ENCODE measurements at regions not wholly inside any gene's neighbourhood (a gene's known extent, or its start where the extent isn't known, plus 50 kb on each side); places are given as distances from the start of the nearest gene placed in this dataset.
"Not testable (repeated sequence)": the region's sequence is repeated elsewhere in the genome, so short reads cannot be mapped to it uniquely, and the experiment has no call there.

- no peak for DNase-seq
These were observed 919.1 kb downstream of the MCTP2 start for GRCh38 chr15:95150466-95150865.

GRCh38 chr15:95152741-95153140 is 921.4 kb downstream of the MCTP2 start:
- no peak for DNase-seq

- DNase-seq = not testable (repeated sequence)
These were observed 921.8 kb downstream of the MCTP2 start for GRCh38 chr15:95153201-95153600.

GRCh38 chr15:95160316-95160715 is 929.0 kb downstream of the MCTP2 start:
- DNase-seq = no peak

DNA sequence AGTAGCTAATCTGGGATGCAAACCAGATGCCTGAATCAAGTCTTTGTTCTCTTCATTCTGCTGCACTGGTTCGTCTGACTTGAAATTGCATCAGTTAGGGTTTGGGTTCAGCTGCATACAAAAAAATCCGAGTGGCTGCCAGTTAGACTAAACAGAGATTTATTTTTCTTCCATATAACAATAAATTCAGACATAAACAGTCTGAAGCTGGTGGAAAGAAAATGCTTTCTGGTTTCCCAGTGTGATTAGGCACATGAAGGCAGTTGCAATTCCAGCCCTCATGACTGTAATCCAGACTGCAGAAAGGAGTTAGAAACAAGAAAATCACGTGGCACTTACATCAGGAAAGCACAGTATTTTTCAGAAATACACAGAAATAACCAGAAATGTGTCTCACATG is 930.7 kb downstream of the MCTP2 start:
- no peak for DNase-seq

DNA sequence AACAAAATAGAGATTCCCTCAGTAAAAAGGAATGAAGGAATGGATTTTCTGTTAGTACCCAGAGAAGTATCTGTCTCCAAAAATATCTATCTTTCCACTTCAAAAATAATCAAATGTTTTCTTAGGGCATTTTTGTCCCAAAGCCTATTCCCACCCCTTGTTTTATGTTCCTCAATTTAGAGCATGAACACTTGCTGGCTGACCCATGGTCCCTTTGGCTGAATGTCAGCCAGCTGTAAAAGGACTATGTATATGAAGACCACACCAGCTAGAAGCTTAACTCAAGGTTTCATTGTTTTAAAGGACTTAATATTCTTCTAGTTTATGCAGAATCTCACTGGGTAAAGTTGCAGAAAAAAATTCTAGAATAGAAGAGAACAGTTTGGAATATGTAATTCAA is 931.2 kb downstream of the MCTP2 start:
- DNase-seq = no peak

GRCh38 chr15:95162967-95163531 is 931.7 kb downstream of the MCTP2 start:
- DNase-seq = no peak

GRCh38 chr15:95168152-95168551 is 936.8 kb downstream of the MCTP2 start:
- no peak for DNase-seq

GRCh38 chr15:95168951-95169431 is 937.6 kb downstream of the MCTP2 start:
- DNase-seq = no peak

- no peak for DNase-seq
These were observed 938.4 kb downstream of the MCTP2 start for GRCh38 chr15:95169541-95170459.

- no peak for DNase-seq
These were observed 939.4 kb downstream of the MCTP2 start for GRCh38 chr15:95170561-95171380.

DNA sequence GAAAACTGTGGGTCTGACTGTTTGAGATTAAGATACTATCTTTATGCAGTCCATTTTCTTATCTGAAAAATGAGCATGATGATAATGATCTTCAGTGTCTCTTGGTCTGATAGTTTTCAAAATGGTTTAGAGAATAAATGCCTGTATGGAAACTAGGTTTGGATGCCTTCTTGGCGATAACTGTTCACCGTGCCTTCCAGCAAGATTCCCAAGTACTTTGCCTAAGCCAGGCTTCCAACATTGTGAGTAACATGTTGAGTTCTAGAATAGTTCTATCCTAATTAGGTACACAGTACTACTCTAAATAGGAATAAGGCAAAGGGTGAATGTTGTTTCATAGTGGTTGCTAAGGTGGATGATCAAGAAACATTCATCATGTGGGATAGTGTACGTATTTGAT is 940.2 kb downstream of the MCTP2 start:
- no peak for DNase-seq

DNA sequence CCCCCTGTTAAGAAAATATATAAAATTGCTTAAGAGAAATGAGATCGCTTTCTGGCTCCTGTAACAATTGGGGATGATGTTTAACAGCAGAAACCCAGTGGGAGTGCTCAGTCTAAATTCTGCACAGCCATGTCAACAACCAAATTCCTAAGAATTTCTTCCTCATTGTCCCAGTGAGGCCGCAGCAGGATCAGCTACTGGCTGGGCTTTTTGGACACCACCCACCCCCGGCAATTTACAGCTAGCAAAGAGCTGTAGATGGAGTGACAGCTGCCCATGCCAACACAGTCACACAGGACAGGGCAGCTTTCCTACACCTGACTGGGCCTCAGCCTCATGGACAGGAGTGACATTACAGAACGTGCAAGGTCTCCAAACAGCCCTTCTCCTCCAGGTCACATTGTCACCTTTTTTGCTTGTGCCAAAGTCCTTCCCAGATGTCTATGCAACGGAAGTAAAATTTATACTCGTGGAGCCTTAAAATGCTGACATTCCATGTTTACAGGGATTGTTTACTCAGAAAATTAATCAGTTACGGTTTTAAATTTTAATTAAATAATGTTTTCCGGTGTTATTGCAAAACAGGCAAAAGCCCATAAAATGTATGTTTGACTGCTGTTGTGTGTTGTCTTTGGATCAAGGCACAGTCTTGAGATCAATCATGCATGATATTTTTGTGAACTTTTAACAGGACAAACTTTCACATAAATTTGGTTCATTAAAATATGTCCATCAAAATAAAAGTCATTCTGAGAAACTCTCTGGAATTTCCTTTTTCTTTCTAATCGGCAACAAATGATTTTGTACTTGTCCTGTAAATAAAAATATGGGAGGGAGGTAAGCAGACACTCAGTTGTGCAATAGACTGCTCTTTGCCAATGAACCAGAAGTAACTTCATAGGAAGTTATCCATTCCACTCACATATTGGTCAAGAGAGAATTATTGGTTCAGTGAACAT is 943.2 kb downstream of the MCTP2 start:
- no peak for DNase-seq

GRCh38 chr15:95175914-95176658 is 944.7 kb downstream of the MCTP2 start:
- DNase-seq = no peak

DNA sequence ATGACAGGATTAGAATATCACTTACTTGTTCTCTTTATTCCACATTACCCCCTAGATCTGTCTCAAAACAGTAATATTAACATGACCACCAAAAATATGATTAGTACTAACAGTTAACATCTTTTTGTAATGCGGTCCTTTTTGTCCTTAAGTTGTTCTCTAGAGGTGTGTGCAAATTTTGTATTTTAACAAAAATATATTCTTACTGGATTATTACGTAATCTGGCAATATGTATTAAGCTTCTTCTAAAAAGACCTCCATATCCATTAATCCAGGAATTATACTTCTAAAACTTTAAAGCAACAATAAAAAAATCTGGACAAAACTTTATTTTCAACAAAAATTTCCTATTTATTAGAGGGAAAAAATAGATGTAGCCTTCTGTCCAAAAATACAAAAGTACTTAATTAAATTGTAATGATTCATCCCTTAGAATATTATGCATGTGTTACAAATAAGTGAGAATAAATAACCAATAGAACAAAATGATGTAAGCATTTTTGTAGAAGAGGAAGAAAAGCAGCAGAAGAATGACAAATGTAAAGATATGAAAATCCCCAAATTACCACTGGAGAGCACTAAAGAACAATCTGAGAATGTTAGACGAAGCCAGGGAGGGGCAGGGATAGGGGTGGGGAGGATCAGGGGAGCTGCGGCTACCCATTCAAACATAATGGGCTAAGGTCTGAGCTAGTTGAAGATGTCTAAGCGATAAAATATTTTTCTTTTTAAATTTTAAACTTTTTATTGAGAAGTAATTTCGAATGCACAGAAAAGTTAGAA is 945.6 kb downstream of the MCTP2 start:
- DNase-seq = no peak

DNA sequence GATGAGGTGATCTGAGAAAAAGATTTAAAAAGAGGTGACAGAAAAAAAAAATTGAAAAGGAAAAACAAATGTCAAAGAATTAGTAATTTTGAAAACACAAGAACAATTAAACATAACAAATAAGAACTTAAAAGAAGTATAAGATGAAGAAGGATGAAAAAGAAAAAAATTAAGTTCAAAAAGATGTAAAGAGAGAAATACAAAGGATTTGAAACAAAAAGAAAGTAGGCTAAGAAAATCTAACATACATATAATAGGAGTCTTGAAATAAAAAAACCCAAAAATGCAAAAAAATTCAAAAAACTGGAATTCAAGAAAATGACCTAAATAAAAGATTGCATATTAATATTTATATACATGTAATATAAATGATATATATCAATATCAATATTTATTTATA is 949.2 kb downstream of the MCTP2 start:
- no peak for DNase-seq

DNA sequence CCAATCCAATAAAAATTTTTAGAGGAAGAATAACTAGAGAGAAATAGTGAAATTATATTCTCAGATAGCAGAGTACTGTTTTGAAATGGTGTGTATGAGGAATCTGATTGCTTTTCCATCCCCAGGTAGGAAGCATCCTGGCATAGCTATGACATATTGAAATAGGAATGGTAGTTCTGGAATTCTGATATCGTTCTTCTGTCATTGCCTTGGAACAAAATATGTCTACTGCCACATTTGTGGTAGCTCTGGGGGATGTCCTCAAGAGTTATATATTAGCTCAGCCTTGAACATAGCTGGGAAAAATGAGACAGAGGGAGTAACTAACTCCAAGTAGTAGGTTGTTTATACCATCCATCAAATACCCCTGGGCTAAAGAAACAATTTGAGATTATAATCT is 950.7 kb downstream of the MCTP2 start:
- no peak for DNase-seq

DNA sequence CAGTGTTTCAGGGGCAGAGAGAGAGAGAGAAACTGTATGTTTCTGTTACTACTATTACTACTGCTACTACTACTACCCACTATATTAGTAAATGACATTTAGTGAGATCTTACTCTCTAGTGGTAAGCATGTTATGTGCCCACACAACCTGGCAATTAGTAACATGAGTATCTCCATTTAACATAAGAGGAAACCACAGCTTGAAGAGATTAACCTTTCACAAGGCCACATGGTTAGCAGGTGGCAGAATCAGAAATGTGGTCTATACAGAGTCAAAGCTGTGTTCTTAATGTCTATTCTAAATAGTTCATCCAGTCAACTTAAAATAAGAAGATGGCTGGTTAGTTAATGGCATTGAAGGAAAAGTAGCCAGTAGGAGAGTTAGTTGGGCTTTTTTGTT is 961.6 kb downstream of the MCTP2 start:
- DNase-seq = no peak

- no peak for DNase-seq
These were observed 963.4 kb downstream of the MCTP2 start for GRCh38 chr15:95194746-95195145.

DNA sequence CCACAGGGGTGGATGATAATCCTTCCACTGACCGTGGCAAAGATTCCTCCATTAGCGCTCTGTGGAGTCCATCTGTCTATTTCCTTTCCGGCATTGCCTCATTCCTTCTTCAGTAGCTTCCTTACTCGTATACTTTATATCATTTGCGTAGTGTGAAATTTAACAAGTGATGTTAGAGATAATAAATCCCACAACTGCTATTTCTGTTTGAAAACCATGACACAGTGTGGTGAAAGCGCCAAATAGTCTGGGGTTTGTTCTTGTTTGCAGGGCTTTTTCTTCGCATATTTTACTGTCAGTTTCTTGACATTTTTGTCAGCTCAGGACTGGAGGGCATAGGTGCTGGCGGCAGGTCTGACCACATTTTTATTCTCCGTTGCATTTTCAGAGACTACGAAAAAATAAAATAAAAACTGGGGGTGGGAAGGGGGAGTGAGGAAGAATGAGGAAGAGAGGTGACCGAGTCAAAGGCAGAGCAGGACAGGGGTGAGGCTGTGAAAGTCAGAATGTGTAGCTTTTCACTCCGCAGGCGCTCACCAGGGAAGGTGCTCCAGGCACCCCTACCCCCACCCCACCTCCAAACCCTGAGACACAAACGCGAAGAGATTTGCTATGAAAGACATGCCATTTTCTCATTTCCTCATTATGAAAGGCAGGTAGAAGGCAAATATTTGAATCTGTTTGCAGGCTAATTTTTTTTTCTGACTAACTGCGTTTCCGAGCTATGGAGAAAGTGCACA is 965.0 kb downstream of the MCTP2 start:
- DNase-seq = no peak
